Right forelimb (tissue), 1 donor: ENCODE measurements at regions not wholly inside any gene's neighbourhood (a gene's known extent, or its start where the extent isn't known, plus 50 kb on each side); places are given as distances from the start of the nearest gene placed in this dataset.

Source experiments
- DNase-seq: peaks from one replicate; pipeline ENCODE4 v3.0.0-alpha.2; 2018

DNA sequence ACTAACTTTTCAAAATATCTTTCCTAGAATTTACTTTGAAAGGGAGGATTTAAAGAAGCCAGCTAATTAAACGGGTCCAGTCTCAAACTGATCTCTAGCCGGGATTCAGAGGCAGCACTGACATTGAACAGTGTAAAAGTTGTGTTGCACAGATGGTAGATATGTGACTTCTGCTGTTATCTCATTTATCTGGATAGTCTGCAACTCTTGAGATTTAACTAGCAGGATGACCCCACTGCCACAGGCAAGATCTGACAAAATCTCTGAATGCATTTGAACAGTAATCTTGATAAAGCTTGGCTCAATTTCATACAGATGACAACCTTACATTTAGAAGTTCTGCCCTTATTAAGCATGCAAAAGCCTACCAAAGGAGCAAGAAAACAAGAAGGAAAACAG lies 138.0 kb upstream of the CPNE8 start:
- no peak for DNase-seq

DNA sequence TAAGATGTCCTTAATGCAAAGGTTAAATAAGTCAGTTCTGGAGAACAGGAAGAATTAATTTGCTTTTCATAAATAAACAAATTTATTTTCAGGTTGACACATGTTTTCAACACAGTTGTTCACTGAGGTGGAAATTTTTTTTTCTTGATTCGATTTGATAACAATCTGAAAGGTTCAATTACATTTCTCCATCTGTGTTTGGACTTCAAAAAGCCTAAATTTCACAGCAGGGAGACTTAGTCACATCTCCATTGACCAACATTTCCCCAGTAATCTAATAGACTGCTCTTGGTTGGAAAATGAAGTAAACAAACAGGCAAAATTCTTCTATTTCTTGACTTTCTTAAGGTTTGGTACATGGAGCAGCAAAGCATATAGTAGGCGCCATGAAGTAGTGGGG lies 134.9 kb upstream of the CPNE8 start:
- no peak for DNase-seq

DNA sequence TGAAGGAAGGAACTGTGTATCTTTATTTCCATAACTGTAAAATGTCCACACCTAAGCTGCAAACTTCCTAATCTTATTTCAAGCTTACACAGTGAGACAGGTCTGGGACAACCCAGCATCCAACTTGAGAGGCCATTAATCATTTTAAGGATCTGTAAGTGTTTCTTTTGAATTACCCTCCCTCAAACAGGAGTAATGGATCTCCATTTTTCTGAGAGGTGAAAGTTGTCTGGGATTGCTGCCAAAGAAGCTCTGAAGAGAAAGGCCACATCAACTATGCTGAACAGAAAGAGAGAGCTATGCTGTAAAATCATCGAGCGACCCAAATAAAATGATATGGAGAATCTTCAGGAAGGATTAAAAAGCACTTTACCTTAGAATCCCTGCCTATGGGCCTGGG lies 131.7 kb upstream of the CPNE8 start:
- DNase-seq, result no peak

DNA sequence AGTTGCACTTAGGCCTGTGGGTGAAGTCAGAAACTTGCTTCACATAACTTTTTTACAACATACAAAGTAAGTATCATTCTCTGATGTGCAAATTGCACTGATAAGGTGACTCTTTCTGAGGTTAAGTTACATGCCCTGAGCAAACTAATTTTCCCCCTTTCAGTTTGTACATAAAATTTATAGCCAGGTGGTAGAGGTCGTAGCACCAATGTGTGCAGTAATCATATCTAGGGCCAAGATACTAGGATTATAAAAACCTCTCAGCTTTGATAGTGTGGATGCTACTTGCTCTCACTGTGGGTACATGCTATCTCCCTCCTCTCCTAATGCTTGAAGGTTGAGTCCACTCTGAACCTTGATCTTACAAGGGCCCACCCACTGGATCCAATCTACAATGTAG lies 130.7 kb upstream of the CPNE8 start:
- DNase-seq, result no peak

DNA sequence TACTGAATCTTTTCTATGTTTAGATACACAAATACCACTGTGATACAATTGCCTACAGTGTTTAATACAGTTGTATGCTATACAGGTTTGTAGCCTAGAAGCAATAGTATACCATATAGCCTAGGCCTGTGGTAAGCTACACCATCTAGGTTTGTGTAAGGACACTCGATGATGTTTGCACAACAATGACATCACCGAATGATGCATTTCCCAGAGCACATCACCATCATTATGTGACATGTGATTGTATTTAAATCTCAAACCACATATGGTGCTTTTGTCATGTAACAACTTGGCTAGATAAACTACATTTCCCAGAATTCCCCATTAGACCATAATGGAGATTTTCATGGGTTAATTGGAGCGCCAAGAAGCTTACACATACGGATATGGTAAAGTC lies 128.4 kb upstream of the CPNE8 start:
- DNase-seq, result no peak

DNA sequence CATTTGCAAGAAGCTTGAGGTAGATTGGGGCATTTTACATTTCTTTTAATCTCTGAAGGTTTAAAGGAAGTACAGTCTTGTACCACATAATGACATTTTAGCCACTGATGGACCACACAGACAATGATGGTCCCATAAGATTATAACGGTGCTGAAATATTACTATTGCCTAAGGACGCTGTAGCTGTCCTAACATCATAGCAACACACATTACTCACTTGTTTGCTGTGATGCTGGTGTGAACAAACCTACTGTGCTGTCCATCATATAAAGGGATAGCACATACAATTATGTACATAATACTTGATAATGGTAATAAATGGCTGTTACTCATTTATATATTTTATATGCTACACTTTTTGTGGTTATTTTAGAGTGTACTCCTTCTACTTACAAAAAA lies 127.1 kb upstream of the CPNE8 start:
- no peak for DNase-seq

DNA sequence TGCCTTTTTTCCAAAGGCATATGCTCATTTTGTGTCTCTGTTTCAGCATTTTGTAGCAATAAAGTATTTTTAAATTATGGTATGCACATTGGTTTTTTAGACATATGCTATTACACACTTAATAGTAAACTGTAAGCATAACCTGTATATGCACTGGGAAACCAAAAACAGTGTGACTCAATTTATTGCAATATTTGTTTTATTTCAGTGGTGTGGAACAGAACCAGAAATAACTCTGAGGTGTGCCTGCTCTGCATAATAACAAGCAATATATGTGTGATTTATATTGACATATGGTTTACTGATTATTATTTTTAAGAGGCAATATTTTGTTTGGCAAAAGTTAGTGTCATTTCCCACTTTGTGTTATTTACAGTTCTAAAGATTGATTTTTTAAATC lies 126.6 kb upstream of the CPNE8 start:
- DNase-seq, result no peak

DNA sequence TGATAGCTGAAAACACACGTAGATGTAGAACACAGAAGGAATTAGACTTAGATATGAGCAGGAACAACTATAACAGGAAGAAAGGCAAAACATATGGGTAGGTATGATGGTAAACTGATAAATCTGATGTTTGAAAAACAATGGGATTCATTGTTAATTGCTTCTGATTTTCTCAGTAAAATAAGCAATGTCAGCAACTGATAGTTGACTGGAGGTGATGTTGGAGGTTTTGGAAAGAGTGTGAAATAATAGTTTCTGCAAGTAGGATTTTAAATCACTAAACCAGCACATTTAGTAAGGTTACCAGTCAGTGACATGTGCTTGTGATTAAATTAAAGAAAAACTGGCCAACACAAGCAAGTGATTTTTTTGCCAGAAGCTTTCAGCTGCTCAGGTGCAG lies 123.0 kb upstream of the CPNE8 start:
- no peak for DNase-seq

DNA sequence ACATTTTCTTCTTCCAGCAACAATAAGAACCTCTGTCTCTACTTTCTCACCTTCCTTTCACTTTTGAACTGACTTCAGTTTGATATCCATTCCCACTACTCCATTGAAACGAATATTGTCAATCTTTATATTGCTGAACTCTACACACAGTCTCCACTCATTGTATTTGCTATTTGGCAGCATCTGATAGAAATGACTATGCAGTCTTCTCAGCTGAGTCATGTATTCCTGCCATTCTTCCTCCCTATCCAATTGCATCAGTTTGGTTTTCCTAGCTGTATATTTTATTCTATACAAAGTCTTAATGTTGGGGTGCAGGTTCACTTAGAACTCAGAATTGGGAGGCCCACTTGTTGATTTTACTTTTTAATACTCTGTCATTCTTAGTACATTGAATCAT lies 107.5 kb upstream of the CPNE8 start:
- no peak for DNase-seq

DNA sequence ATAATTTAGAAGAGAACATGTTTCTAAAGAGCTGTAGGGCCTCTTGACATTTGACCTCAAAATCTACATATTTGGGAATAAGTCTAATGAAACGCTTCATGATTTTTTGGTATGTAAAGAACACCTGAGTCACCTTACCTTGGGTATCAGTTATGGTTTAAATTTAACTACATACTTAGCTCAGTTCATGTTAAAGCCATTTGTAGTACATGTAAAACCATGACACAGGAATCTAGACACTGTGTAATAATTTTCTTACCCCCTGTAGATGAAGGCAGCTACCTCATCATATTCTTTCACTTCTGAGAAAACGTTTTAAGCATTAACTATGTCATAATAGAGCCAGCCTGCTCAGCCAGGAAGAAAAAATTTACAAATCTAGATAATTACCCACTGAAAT lies 105.8 kb upstream of the CPNE8 start:
- DNase-seq, result no peak

DNA sequence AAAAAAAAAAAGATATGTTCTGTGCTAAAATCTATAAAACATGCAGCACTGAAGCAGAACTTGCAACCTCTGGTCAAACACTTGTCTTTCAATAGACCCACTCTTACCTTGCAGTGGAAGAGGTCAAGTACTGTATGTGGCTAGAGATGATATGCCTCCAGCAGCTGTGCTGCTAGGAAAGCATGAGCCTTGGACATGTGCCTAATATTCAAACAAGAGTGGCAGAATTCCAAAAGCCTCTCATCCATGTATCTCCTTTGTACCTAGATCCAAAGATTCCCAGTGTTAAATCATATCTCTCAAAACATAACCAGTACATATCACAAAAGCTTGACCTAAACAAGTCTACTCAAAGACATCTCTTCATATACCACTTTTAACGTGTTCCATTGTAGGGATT lies 105.0 kb upstream of the CPNE8 start:
- no peak for DNase-seq

DNA sequence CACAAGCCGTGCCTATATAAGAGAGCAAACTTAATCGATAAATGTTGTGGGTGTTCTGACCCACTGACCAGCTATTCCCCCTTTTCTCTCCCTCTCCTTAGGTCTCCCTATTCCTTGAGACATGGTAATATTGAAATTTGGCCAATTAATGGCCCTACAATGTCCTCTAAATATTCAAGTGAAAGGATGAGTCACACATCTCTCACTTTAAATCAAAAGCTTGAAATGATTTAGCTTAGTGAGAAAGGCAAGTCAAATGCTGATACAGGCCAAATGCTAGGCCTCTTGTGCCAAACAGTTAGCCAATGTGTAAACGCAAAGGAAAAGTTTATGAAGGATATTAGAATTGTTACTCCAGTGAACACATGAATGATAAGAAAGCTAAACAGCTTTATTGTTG lies 102.2 kb upstream of the CPNE8 start:
- no peak for DNase-seq

DNA sequence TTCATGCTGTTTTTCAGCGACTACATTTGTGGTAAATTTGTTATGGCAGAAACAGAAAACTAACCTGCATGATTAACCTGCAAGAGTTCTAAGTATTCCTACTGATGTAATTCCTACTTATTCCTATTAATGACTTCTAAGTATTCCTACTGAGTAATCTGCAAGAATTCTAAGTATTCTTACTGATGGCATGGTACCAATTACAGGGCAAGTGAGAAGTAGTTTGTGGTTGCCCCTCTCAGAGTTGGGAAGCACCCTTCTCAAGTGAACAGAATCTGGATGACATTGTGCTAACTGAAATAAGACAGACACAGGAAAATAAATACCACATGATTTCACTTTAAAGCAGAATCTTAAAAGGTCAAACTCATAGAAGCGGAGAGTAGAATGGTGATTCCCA lies 100.9 kb upstream of the CPNE8 start:
- DNase-seq, result no peak

DNA sequence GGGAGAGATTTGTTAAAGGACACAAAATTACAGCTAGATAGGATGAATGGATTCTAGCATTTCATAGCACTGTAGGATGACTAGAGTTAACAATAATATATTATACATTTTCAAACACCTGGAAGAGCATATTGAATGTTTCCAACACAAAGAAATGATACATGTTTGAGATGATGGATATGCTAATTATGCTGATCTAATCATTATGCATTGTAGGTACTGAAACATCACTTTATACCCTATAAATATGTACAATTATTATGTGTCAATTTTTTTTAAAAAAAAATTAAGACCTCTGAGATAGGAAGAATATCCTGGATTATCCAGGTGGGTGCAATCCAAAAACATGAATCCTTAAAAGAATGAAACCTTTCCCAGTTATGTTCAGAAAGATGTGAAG lies 100.3 kb upstream of the CPNE8 start:
- no peak for DNase-seq

DNA sequence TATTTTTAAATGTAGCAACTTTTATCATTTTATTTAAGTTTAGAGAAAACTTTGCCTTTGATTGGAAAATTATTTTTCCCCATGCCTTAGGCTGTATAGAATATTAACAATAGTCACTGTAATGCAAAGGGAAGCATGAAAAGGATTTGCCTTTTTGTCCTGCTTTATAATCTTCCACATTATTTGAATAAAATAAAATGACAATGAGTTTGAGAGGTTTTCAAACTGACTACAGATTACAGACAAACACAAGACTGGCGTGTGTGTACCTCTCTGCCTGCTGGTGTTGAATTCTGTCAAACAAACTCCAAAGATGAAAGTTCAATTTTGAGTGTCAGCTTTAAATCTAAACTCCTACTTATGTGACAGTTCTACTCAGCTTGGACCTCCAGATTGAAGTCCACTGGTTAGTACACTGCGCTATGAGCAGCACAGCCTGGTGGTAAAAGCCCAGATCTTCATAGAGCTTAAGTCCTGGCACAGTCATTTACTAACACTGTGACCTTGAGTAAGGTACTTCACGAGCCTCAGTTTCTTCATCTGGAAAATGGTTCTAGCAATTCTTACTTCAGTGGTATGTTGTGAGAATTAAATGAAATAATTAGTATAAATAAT lies 98.3 kb upstream of the CPNE8 start:
- no peak for DNase-seq

DNA sequence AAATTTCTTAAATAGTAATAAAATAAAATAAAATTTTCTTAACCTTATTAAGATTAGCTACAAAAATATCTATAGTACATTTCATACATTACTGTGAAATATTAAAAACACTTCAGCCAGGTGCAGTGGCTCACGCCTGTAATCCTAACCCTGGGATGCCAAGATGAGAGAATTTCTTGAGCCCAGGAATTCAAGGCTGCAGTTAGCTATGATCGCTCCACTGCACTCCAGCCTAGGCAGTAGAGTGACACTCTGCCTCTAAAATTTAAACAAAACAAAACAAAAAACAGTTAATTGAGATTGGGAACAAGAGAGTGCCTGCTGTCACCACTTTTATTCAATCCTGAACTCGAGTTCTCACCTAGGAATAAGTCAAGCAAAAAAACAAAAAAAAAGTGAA lies 95.0 kb upstream of the CPNE8 start:
- no peak for DNase-seq

DNA sequence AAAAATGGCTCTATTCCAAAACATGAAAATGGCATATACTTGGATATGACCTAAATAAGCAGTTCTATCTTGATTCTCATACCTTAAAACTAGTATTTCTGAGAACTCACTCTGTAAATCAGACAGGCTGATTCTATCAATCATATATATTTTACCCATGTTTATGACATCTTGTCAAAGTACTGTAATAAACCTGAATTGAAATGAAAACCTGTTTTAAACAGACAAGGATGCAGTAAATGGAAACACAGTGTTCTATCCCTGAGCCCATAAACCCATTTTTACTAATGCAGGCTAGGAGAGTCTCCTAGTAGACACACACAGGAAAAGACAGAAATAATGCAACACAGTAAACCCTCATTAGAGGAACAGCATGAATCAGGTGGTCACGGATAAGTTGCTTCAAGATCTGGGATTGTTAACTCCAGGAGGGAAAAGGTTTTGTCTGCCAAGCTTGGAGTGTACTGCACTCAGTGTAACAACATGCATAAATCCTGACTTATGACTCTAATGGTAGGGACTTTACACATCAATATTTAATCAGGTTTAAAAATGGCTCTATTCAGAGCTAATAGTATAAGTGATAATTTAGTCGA lies 93.6 kb upstream of the CPNE8 start:
- DNase-seq, result no peak

DNA sequence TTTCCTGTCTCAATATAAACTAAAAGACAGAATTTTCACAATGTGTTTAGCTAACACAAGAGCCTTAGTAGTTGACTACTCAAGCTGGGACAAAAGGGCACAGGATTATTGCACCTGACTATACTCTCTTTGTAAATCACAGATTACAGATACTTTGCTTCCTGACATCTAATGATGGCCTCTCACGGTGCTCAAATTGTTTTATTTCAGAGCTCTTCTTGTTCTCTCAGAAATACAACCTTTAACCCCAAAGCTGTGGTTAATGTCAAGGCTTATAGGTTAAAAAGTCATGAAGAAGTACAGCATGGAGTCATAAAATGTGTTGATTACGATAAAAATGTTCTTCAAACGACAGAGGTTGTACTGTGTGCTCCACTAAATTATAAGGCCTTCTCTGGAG lies 89.9 kb upstream of the CPNE8 start:
- no peak for DNase-seq

DNA sequence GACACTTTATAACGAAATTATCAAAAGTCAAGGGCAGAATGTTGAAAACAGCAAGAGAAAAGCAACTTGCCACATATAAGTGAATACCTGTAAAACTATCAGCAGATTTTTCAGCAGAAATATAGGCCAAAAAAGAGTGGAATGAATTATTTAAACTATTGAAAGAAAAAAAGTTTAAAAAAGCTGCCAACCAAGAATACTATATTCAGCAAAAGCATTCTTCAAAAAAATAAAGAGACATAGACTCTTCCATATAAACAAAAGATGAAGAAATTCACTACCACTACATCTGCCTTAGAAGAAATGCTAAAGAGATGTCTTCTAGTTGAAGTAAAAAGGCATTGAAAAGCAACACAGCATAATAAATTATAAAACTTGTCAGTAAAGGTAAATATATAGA lies 80.6 kb upstream of the CPNE8 start:
- DNase-seq, result no peak

DNA sequence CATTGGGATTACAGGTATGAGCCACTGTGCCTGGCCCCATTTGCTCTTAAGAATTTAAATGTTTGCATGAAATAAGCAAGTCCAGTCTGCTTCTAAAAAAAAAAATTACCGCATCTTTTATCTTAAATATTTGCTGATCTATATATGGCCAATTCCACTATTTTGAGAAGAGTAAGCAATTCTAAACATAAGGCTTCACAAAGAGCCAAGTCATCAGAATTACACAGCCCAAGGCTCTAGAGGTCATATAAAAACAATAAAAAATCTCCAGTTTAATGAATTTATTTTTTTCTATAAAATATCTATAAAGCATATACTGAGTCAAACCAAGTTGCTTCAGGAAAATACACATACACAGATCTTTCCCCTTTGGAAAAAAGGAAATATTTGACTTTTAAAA lies 79.0 kb upstream of the CPNE8 start:
- DNase-seq, result no peak

DNA sequence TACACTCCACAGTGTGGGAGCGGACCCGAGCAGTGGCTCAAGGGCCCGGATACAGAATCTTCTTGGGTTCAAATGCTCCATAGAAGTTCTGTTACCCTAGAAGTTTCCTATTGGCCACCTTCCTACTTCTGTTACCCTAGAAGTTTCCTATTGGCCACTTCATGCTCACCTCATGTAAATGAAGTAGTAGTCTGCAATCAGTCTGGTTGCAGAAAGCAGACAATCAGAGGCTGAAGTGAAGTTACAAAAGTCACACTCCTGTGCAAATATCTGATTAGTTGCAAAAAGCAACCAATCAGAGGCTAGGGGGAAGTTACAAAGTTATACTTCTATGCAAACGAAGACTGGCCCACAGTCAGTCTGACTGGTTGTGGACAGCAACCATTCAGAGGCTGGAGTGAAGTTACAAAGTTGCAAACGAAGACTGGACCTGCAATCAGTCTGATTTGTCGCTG lies 77.8 kb upstream of the CPNE8 start:
- DNase-seq, result no peak

DNA sequence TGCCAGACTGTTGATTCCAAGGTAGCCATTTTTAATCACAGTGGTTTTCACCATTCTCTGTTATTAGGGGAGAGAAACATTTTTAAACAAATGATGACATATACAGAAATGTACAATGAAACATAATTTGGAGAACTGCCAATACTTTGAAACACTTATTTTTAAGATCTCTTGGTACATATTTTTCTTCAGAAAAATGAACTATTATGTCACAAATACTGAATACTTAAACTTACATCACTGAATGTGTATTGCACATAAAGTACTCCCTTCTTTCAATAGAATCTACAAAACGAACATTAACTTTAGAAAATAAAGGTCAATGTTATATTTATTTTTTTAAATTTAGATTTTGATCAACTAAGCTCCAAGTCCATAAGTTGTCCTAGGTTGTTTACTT lies 71.7 kb upstream of the CPNE8 start:
- no peak for DNase-seq

DNA sequence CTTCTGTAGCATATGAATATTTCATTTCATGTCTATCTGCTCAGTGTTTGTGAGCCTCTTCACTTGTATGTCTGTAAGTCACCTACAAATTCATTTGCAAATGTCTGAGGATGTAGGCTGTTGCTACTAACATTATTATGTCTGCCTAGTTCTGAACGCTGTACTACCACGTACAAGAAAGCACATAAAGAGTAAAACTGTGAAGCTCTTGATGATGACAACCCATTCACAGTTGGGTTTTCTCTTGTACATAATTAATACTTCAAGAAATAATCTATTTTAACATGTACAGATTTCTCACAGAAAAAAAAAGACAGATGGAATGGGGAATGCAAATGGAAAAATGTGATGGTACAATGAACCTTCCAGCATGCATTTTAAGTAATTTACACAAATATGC lies 64.3 kb upstream of the CPNE8 start:
- no peak for DNase-seq

DNA sequence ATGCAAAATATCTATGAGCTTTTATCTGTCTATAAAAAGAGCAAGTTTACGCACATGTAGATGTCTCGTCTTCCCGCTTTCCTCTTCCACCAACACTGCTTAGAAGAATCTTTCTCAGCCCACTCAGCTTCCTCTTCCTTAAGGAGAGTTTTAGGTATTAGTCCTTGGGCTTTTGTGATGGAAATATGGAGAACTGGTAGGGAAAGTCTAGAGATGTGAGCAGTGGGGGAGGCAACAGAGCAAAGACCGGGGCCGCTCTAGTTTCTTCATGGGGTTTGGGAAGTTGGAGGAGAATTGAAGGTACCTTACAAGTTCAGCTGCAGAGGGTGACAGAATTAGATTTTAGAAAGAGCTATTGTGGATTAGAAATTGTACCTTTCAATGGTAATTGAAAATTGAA lies 56.3 kb upstream of the CPNE8 start:
- DNase-seq, result no peak

DNA sequence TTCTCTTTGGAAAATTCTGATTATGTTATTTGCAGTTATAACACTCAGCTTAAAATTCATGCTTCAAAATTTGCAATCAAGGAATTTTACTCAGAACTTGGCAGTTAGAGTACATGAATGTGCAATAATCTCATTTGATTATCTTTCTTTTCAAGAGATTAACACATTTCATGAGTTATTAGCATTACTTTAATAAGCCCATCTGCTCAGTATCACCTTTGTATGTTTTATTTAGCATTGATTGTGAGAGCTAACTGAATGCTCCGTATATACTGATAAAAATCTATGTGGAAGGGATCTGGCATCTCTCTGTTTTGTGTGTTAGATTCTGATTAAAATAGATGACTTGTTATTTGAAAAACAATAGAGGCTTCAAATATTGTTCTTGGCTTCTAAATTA lies 55.6 kb upstream of the CPNE8 start:
- DNase-seq, result no peak

DNA sequence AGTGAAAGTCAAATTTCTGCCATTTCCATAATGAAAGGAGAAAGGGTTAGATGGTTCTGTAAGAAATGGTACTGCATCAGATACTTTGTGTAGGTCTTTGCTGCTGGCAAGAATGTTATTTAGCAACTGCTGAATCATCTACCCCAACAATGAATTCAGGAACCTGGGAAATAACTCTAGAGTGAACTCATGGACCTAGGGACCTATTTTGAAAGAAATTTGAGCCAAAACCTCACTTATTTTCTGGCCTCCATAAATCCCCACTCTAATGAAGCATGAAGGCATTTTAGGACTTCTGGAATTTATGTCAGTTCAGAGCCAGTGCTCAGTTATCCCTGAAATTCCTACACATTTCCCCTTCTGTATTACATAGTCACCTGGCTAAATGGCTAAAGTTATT lies 50.9 kb upstream of the CPNE8 start:
- DNase-seq, result no peak
